ENCODE measurements at regions not wholly inside any gene's neighbourhood (a gene's known extent, or its start where the extent isn't known, plus 50 kb on each side); places are given as distances from the start of the nearest gene placed in this dataset.

DNA sequence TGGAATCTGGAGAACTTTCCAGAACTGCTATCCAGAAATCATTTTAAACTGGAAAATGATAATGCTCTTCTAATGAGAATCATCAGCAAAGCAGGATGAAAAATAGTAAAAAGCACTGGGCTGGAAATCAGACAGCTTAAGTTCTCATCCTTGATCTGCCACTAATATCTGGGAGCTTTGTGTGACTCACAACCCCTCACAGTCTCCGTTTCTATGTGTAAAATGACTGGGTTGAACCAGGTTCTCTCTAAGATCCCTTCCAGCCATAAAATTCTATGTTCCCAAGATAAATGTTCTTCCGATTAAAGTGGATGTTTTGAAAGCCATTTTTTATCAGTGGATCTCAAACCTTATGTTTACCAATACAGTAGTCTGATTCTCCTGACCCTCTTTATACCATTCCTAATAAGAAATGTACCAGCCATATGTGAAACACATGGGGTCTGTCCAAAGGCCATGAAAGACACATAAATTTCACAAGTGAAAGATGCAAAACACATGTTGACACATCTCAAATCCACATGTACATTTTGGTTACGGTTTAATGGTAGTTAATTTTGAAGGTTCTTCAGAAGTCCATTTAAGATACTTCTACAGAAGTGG lies 188.8 kb downstream of the EN1 start:
- TF ChIP-seq, protein P1, sequence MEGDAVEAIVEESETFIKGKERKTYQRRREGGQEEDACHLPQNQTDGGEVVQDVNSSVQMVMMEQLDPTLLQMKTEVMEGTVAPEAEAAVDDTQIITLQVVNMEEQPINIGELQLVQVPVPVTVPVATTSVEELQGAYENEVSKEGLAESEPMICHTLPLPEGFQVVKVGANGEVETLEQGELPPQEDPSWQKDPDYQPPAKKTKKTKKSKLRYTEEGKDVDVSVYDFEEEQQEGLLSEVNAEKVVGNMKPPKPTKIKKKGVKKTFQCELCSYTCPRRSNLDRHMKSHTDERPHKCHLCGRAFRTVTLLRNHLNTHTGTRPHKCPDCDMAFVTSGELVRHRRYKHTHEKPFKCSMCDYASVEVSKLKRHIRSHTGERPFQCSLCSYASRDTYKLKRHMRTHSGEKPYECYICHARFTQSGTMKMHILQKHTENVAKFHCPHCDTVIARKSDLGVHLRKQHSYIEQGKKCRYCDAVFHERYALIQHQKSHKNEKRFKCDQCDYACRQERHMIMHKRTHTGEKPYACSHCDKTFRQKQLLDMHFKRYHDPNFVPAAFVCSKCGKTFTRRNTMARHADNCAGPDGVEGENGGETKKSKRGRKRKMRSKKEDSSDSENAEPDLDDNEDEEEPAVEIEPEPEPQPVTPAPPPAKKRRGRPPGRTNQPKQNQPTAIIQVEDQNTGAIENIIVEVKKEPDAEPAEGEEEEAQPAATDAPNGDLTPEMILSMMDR (IDR thresholded peaks at IDR 0.05): no peak
- no peak for TF ChIP-seq POLR2A (IDR thresholded peaks at IDR 0.05)

Measured in thyroid gland (tissue), 4 donors.